ENCODE measurements at regions not wholly inside any gene's neighbourhood (a gene's known extent, or its start where the extent isn't known, plus 50 kb on each side); places are given as distances from the start of the nearest gene placed in this dataset.

DNA sequence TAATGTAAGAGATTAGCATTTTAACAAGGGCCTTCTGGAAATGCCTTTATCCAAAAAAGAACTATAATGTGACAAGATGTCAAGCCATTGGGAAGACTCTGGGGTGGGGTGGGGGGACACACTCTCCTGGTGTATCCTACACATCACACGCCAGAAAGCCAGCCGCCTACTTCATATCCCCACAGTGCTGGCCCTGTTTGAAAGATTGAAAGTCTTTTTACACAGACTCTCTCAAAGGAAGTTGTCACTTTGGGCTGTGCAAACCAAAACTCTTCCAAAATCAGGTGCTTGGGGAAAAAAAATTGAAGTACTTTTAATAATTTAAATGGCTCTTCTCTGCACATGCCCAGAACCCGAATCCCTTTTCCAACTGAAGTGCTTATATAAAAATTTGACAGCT, 666.7 kb downstream of the BCL11A start:
- H4K20me1 ChIP-seq (ENCODE audit: insufficient read depth), result no peaks in the 10 kb centered on the region
- no peak overlapping the region for H3K9ac ChIP-seq (ENCODE audit: low read length)

DNA sequence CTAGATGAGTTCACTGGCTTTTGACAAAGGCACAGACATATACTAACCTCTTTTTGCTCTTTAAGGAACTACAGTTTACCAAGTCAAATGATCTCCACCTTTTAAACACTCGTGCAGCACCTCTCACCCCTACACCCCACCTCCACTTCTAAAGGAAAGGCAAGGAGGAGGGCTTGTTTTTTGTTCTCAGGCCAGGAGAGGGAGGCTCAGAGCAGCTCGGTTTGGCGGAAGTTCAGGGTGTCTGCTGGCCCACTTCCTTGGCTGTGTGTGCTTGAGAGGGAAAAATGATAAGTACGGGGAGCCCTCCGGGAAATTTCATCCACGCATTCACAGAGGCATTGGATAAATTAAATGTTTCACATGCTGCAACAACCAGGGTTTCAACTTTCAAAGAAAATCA, 667.9 kb downstream of the BCL11A start:
- no peak overlapping the region for H2AFZ ChIP-seq (ENCODE audit: low read depth, low read length)
- H3F3A ChIP-seq (ENCODE audit: insufficient read depth, low read length, poor library complexity, severe bottlenecking), result peaks cover 4% of the 10 kb centered on the region
- no peaks in the 10 kb centered on the region for H3K27me3 ChIP-seq (ENCODE audit: insufficient read depth, low read depth, low read length)
- no peaks in the 10 kb centered on the region for H4K20me1 ChIP-seq (ENCODE audit: insufficient read depth)
- H3K27ac ChIP-seq (ENCODE audit: low read length), result no peak overlapping the region
- no peak overlapping the region for H3K4me2 ChIP-seq (ENCODE audit: low read length)
- H3K79me2 ChIP-seq (replicated peaks; ENCODE audit: insufficient read depth, low read length), result no peaks in the 10 kb centered on the region
- no peaks in the 10 kb centered on the region for H3K9me3 ChIP-seq (ENCODE audit: low read length)
- no peaks in the 10 kb centered on the region for H3K9me2 ChIP-seq (ENCODE audit: insufficient read depth, low read length)
- no peak overlapping the region for H3K4me3 ChIP-seq (ENCODE audit: low read length)
- H3K9ac ChIP-seq (ENCODE audit: low read length), result no peak overlapping the region
- TF ChIP-seq MXI1 (conservative IDR thresholded peaks at IDR 0.05; ENCODE audit: poor library complexity, severe bottlenecking) (no peak), EZH2 (IDR thresholded peaks at IDR 0.05; ENCODE audit: borderline replicate concordance, insufficient read depth, low read length, poor library complexity, severe bottlenecking) (no peak), RAD21 (conservative IDR thresholded peaks at IDR 0.05) (no peak), TAF1 (IDR thresholded peaks at IDR 0.05; ENCODE audit: low read depth) (no peak), POLR2AphosphoS5 (IDR thresholded peaks at IDR 0.05) (no peak), EP300 (conservative IDR thresholded peaks at IDR 0.05; ENCODE audit: poor library complexity, severe bottlenecking) (no peak), SMC3 (conservative IDR thresholded peaks at IDR 0.05; ENCODE audit: poor library complexity) (no peak)
- TF ChIP-seq, protein P1, sequence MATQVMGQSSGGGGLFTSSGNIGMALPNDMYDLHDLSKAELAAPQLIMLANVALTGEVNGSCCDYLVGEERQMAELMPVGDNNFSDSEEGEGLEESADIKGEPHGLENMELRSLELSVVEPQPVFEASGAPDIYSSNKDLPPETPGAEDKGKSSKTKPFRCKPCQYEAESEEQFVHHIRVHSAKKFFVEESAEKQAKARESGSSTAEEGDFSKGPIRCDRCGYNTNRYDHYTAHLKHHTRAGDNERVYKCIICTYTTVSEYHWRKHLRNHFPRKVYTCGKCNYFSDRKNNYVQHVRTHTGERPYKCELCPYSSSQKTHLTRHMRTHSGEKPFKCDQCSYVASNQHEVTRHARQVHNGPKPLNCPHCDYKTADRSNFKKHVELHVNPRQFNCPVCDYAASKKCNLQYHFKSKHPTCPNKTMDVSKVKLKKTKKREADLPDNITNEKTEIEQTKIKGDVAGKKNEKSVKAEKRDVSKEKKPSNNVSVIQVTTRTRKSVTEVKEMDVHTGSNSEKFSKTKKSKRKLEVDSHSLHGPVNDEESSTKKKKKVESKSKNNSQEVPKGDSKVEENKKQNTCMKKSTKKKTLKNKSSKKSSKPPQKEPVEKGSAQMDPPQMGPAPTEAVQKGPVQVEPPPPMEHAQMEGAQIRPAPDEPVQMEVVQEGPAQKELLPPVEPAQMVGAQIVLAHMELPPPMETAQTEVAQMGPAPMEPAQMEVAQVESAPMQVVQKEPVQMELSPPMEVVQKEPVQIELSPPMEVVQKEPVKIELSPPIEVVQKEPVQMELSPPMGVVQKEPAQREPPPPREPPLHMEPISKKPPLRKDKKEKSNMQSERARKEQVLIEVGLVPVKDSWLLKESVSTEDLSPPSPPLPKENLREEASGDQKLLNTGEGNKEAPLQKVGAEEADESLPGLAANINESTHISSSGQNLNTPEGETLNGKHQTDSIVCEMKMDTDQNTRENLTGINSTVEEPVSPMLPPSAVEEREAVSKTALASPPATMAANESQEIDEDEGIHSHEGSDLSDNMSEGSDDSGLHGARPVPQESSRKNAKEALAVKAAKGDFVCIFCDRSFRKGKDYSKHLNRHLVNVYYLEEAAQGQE (IDR thresholded peaks at IDR 0.05; ENCODE audit: borderline replicate concordance), result no peak
- TF ChIP-seq, protein P2, sequence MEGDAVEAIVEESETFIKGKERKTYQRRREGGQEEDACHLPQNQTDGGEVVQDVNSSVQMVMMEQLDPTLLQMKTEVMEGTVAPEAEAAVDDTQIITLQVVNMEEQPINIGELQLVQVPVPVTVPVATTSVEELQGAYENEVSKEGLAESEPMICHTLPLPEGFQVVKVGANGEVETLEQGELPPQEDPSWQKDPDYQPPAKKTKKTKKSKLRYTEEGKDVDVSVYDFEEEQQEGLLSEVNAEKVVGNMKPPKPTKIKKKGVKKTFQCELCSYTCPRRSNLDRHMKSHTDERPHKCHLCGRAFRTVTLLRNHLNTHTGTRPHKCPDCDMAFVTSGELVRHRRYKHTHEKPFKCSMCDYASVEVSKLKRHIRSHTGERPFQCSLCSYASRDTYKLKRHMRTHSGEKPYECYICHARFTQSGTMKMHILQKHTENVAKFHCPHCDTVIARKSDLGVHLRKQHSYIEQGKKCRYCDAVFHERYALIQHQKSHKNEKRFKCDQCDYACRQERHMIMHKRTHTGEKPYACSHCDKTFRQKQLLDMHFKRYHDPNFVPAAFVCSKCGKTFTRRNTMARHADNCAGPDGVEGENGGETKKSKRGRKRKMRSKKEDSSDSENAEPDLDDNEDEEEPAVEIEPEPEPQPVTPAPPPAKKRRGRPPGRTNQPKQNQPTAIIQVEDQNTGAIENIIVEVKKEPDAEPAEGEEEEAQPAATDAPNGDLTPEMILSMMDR (IDR thresholded peaks at IDR 0.05; ENCODE audit: poor library complexity, severe bottlenecking), result no peak
- H3K36me3 ChIP-seq (ENCODE audit: insufficient read depth, low read length), result no peaks in the 10 kb centered on the region

More for the DNA sequence above, 666.7 kb downstream of the BCL11A start:
- H2AFZ ChIP-seq (ENCODE audit: low read depth, low read length), result no peak overlapping the region
- H3K9me3 ChIP-seq (ENCODE audit: low read length), result no peaks in the 10 kb centered on the region
- H3K4me3 ChIP-seq (ENCODE audit: low read length), result no peak overlapping the region
- H3K36me3 ChIP-seq (ENCODE audit: insufficient read depth, low read length), result no peaks in the 10 kb centered on the region
- no peaks in the 10 kb centered on the region for H3K79me2 ChIP-seq (replicated peaks; ENCODE audit: insufficient read depth, low read length)
- H3K4me2 ChIP-seq (ENCODE audit: low read length), result no peak overlapping the region
- H3K9me2 ChIP-seq (ENCODE audit: insufficient read depth, low read length), result no peaks in the 10 kb centered on the region
- H3F3A ChIP-seq (ENCODE audit: insufficient read depth, low read length, poor library complexity, severe bottlenecking), result no peaks in the 10 kb centered on the region
- no peaks in the 10 kb centered on the region for H3K27me3 ChIP-seq (ENCODE audit: insufficient read depth, low read depth, low read length)
- TF ChIP-seq RAD21 (conservative IDR thresholded peaks at IDR 0.05) (no peak), POLR2AphosphoS5 (IDR thresholded peaks at IDR 0.05) (no peak)
- H3K27ac ChIP-seq (ENCODE audit: low read length), result no peak overlapping the region

DNA sequence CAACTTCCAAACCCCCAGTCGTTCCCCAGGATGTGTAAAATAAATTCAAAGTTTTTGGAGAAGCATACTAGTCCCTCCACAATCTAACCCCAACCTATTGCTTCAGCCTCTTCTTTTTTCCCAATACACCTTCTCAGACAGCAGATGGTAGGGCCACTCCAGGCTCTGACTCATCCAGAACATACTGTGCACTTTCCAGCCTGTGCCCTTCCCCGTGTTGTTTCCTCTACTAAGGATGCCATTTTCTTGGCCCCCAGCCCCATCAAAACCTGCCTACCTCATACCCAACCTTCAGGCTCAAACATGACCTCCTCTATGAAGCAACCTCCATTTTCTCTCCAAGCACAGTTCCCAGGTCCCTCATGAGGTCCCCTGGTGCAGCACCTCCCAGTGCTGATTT, 669.3 kb downstream of the BCL11A start:
- H2AFZ ChIP-seq (ENCODE audit: low read depth, low read length), result no peak overlapping the region
- H3K9ac ChIP-seq (ENCODE audit: low read length), result no peak overlapping the region
- no peaks in the 10 kb centered on the region for H3K27me3 ChIP-seq (ENCODE audit: insufficient read depth, low read depth, low read length)
- H4K20me1 ChIP-seq (ENCODE audit: insufficient read depth), result no peaks in the 10 kb centered on the region
- H3K36me3 ChIP-seq (ENCODE audit: insufficient read depth, low read length), result no peaks in the 10 kb centered on the region
- no peak for TF ChIP-seq EP300 (conservative IDR thresholded peaks at IDR 0.05; ENCODE audit: poor library complexity, severe bottlenecking)
- TF ChIP-seq RAD21 (conservative IDR thresholded peaks at IDR 0.05), result no peak
- TF ChIP-seq, protein P2 (IDR thresholded peaks at IDR 0.05; ENCODE audit: poor library complexity, severe bottlenecking), result no peak
- H3K27ac ChIP-seq (ENCODE audit: low read length), result no peak overlapping the region
- H3K9me3 ChIP-seq (ENCODE audit: low read length), result no peaks in the 10 kb centered on the region
- H3K9me2 ChIP-seq (ENCODE audit: insufficient read depth, low read length), result no peaks in the 10 kb centered on the region
- no peak overlapping the region for H3K4me3 ChIP-seq (ENCODE audit: low read length)
- peaks cover 5% of the 10 kb centered on the region for H3F3A ChIP-seq (ENCODE audit: insufficient read depth, low read length, poor library complexity, severe bottlenecking)
- no peak overlapping the region for H3K4me2 ChIP-seq (ENCODE audit: low read length)
- no peaks in the 10 kb centered on the region for H3K79me2 ChIP-seq (replicated peaks; ENCODE audit: insufficient read depth, low read length)
